ENCODE measurements at regions not wholly inside any gene's neighbourhood (a gene's known extent, or its start where the extent isn't known, plus 50 kb on each side); places are given as distances from the start of the nearest gene placed in this dataset.

DNA sequence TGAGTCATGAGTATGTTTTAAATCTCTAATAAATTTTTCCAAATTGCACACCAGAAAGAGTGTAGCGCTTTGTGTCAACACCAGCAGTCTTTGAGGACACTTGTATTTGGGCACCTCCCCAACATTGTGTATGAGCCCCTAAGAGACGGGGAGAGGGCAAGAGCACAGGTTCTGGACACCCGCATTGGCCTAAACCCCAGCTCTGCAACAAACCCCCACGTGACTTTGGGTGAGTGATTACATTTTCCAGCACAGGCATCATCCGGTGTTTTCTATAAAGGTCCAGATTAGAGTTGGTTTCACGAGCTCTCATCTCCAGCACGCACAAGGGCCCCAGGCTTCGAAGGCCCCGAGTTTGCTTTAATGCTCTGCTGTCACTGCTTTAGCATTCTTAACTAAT lies 66.3 kb upstream of the SLC45A1 start:
- Histone ChIP-seq H3K36me3 (ENCODE audit: control insufficient read depth in 2 of 2, insufficient read depth in 2 of 2, low read length in 1 of 2) (no peaks in the 10 kb centered on the region), H3K4me1 (ENCODE audit: control insufficient read depth in 2 of 2, insufficient read depth in 2 of 2, low read length in 1 of 2) (no peaks in the 10 kb centered on the region), H3K27me3 (ENCODE audit: control insufficient read depth in 1 of 2, insufficient read depth in 2 of 2, low read length in 2 of 2) (no peaks in the 10 kb centered on the region), H3K9me3 (ENCODE audit: control insufficient read depth in 2 of 2, insufficient read depth in 1 of 2, low read depth in 1 of 2, low read length in 1 of 2) (no peaks in the 10 kb centered on the region), H3K27ac (ENCODE audit: low read depth in 2 of 2, low read length in 1 of 2) (no peak overlapping the region), H3K4me3 (ENCODE audit: low read depth in 1 of 2, low read length in 2 of 2) (no peak overlapping the region)
- 88% methylated on average over 9 of the region's 9 CpGs for WGBS, 2 donors

DNA sequence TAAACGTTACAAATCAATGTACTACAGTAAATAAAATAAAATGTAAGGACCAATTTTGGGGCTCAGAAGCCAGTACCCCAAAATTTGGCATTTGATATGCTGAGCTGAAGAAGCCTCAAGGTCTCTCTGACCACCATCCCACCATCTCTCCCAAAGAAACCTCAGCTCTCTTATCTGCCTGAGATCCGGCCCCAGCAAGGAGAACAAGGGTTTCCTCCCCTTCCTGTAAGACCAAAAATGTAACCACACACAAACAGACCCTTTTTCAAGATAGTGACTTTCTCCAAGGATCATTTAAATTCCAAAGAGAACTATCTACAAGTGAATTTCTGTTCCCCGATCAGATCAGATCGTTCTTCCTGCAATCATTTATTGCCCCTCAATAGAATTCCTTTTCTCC lies 68.1 kb upstream of the SLC45A1 start:
- Histone ChIP-seq H3K9me3 (ENCODE audit: control insufficient read depth in 2 of 2, insufficient read depth in 1 of 2, low read depth in 1 of 2, low read length in 1 of 2) (no peaks in the 10 kb centered on the region), H3K27ac (ENCODE audit: low read depth in 2 of 2, low read length in 1 of 2) (no peak overlapping the region), H3K4me3 (ENCODE audit: low read depth in 1 of 2, low read length in 2 of 2) (no peak overlapping the region), H3K4me1 (ENCODE audit: control insufficient read depth in 2 of 2, insufficient read depth in 2 of 2, low read length in 1 of 2) (no peaks in the 10 kb centered on the region), H3K27me3 (ENCODE audit: control insufficient read depth in 1 of 2, insufficient read depth in 2 of 2, low read length in 2 of 2) (no peaks in the 10 kb centered on the region), H3K36me3 (ENCODE audit: control insufficient read depth in 2 of 2, insufficient read depth in 2 of 2, low read length in 1 of 2) (no peaks in the 10 kb centered on the region)
- WGBS, 2 donors = 52 to 68% methylated on average over 4 of the region's 4 CpGs

DNA sequence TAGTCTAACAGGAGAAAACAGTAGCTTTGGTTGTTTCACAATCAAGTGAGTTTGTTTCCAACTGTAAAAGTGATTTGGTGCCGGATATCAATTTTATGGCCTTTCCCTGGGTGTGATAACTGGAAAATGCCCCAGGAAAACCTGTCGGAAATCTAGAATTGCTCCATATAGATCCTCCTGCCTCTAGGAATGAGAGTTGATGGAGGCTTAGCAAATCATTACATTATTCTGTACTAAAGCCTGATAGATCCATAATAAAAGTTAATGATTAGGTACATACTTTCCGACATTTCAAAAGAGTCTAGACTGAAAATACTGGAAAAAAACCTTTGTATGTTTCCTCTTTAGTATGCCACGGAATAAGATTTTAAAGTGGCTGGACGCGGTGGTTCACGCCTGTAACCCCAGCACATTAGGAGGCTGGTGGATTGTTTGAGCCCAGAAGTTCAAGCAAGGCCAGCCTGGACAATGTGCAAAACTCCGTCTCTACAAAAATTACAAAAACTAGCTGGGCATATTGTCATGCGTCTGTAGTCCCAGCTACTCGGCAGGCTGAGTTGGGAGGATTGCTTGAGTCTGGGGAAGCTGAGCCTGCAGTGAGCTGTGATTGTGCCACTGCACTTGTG lies 70.0 kb upstream of the SLC45A1 start:
- Histone ChIP-seq H3K36me3 (ENCODE audit: control insufficient read depth in 2 of 2, insufficient read depth in 2 of 2, low read length in 1 of 2) (no peaks in the 10 kb centered on the region), H3K27me3 (ENCODE audit: control insufficient read depth in 1 of 2, insufficient read depth in 2 of 2, low read length in 2 of 2) (no peaks in the 10 kb centered on the region), H3K27ac (ENCODE audit: low read depth in 2 of 2, low read length in 1 of 2) (no peak overlapping the region), H3K4me1 (ENCODE audit: control insufficient read depth in 2 of 2, insufficient read depth in 2 of 2, low read length in 1 of 2) (no peaks in the 10 kb centered on the region), H3K9me3 (ENCODE audit: control insufficient read depth in 2 of 2, insufficient read depth in 1 of 2, low read depth in 1 of 2, low read length in 1 of 2) (no peaks in the 10 kb centered on the region), H3K4me3 (ENCODE audit: low read depth in 1 of 2, low read length in 2 of 2) (no peak overlapping the region)
- WGBS, 2 donors = 77 to 94% methylated on average over 10 of the region's 10 CpGs

DNA sequence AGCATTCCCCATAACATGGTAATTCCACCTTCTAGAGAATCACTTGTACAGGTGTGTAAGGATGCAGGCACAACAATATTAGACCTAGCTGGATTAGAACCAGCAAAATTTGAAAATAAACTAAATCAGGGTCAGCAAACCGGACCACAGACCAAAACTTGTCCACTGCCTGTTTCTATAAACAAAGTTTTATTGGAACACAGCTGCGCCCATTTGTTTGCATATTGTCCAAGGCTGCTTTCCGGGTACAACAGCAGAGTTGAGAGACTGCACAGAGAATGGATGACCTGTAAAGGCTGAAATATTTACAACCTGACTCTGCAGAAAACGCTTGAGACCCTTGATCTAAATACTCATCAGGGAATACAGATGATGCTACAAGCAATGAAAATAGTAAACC lies 73.6 kb upstream of the SLC45A1 start:
- no peak overlapping the region for H3K4me3 ChIP-seq (ENCODE audit: low read depth in 1 of 2, low read length in 2 of 2)
- H3K4me1 ChIP-seq (ENCODE audit: control insufficient read depth in 2 of 2, insufficient read depth in 2 of 2, low read length in 1 of 2) = no peaks in the 10 kb centered on the region
- H3K9me3 ChIP-seq (ENCODE audit: control insufficient read depth in 2 of 2, insufficient read depth in 1 of 2, low read depth in 1 of 2, low read length in 1 of 2) = no peaks in the 10 kb centered on the region
- H3K27me3 ChIP-seq (ENCODE audit: control insufficient read depth in 1 of 2, insufficient read depth in 2 of 2, low read length in 2 of 2) = no peaks in the 10 kb centered on the region
- no peaks in the 10 kb centered on the region for H3K36me3 ChIP-seq (ENCODE audit: control insufficient read depth in 2 of 2, insufficient read depth in 2 of 2, low read length in 1 of 2)
- 78 to 88% methylated on average over 4 of the region's 4 CpGs for WGBS, 2 donors
- H3K27ac ChIP-seq (ENCODE audit: low read depth in 2 of 2, low read length in 1 of 2) = no peak overlapping the region

DNA sequence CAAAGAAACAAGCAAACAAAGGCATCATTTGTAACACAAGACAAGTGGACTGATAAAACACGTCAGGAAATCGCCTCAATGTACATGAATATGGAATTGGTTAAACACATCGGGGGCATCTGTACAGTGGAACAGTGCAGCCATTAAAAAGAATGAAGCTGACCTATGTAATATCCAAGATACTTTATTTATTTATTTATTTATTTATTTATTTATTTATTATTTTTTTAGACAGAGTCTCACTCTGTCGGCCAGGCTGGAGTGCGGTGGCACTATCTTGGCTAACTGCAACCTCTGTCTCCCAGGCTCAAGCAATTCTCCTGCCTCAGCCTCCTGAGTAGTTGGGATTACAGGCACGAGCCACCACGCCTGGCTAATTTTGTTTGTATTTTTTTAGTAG lies 75.4 kb upstream of the SLC45A1 start:
- H3K36me3 ChIP-seq (ENCODE audit: control insufficient read depth in 2 of 2, insufficient read depth in 2 of 2, low read length in 1 of 2) = no peaks in the 10 kb centered on the region
- H3K4me3 ChIP-seq (ENCODE audit: low read depth in 1 of 2, low read length in 2 of 2) = no peak overlapping the region
- H3K27ac ChIP-seq (ENCODE audit: low read depth in 2 of 2, low read length in 1 of 2) = no peak overlapping the region
- no peaks in the 10 kb centered on the region for H3K9me3 ChIP-seq (ENCODE audit: control insufficient read depth in 2 of 2, insufficient read depth in 1 of 2, low read depth in 1 of 2, low read length in 1 of 2)
- WGBS, 2 donors = 77 to 81% methylated on average over 7 of the region's 7 CpGs
- no peaks in the 10 kb centered on the region for H3K27me3 ChIP-seq (ENCODE audit: control insufficient read depth in 1 of 2, insufficient read depth in 2 of 2, low read length in 2 of 2)
- H3K4me1 ChIP-seq (ENCODE audit: control insufficient read depth in 2 of 2, insufficient read depth in 2 of 2, low read length in 1 of 2) = no peaks in the 10 kb centered on the region

DNA sequence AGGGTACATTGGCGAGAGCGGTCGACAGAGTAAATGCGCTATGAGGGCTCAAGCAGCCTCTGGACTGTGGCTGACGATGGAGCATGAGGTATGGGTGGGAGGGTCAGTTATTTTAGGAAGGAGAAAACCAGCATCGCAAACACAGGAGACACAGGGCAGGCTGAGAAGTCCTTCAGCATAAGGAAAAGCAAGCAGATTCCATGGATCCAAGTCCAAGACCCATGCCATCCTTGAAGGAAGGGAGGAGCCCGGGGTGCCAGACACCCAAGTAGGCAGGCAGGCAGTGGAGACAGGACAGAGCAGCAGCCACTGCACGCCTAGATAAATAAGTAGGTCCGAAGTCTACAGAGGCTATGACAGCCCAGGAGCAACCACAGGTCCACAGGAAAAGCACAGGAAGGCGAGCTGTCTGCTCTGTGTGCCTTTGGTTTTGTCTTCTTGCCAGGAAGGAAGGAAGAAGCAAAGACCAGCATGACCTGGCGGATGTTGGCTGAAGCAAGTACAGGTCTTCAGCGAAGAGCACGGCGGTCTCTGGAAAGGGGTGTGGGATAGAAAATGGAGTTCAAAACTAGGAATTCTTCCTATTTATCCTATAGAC lies 76.4 kb upstream of the SLC45A1 start:
- Histone ChIP-seq H3K27ac (ENCODE audit: low read depth in 2 of 2, low read length in 1 of 2) (no peak overlapping the region), H3K4me3 (ENCODE audit: low read depth in 1 of 2, low read length in 2 of 2) (no peak overlapping the region), H3K36me3 (ENCODE audit: control insufficient read depth in 2 of 2, insufficient read depth in 2 of 2, low read length in 1 of 2) (no peaks in the 10 kb centered on the region), H3K27me3 (ENCODE audit: control insufficient read depth in 1 of 2, insufficient read depth in 2 of 2, low read length in 2 of 2) (no peaks in the 10 kb centered on the region), H3K4me1 (ENCODE audit: control insufficient read depth in 2 of 2, insufficient read depth in 2 of 2, low read length in 1 of 2) (no peaks in the 10 kb centered on the region), H3K9me3 (ENCODE audit: control insufficient read depth in 2 of 2, insufficient read depth in 1 of 2, low read depth in 1 of 2, low read length in 1 of 2) (no peaks in the 10 kb centered on the region)
- WGBS, 2 donors = 80 to 82% methylated on average over 14 of the region's 14 CpGs

DNA sequence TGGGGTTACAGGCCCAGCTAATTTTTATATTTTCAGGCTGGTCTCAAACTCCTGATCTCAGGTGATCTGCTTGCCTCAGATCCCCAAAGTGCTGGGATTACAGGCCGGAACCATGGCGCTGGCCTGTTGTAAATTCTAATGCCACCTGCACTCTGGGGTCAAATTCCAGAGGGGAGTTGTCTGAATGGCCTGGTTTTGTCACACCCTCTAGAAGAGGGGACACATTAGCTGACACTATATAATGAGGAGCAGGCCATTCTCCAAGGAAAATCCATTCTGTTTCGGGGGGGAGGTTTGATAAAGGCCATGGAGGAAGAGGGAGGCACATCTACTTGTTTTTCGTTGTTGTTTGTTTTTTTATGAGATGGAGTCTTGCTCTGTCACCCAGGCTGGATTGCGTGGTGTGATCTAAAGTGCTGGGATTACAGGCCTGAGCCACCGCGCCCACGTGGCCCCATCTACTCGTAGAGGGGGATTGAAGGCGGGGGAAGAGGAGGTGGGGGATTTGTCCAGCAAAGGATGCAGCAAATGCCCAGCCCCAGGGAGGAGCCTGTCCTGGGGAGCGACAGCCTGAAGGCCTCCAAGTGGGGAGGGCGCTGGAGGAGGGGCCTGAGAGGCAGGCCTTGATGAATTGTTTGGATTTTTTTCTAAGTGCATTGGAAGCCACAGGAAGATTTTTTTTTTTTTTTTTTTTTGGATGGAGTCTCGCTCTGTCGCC lies 78.4 kb upstream of the SLC45A1 start:
- Histone ChIP-seq H3K9me3 (ENCODE audit: control insufficient read depth in 2 of 2, insufficient read depth in 1 of 2, low read depth in 1 of 2, low read length in 1 of 2) (no peaks in the 10 kb centered on the region), H3K4me3 (ENCODE audit: low read depth in 1 of 2, low read length in 2 of 2) (no peak overlapping the region), H3K4me1 (ENCODE audit: control insufficient read depth in 2 of 2, insufficient read depth in 2 of 2, low read length in 1 of 2) (no peaks in the 10 kb centered on the region), H3K36me3 (ENCODE audit: control insufficient read depth in 2 of 2, insufficient read depth in 2 of 2, low read length in 1 of 2) (no peaks in the 10 kb centered on the region), H3K27ac (ENCODE audit: low read depth in 2 of 2, low read length in 1 of 2) (peak overlapping the region; percentile 45 to 50), H3K27me3 (ENCODE audit: control insufficient read depth in 1 of 2, insufficient read depth in 2 of 2, low read length in 2 of 2) (no peaks in the 10 kb centered on the region)
- 77% methylated on average over 14 of the region's 14 CpGs for WGBS, 2 donors

DNA sequence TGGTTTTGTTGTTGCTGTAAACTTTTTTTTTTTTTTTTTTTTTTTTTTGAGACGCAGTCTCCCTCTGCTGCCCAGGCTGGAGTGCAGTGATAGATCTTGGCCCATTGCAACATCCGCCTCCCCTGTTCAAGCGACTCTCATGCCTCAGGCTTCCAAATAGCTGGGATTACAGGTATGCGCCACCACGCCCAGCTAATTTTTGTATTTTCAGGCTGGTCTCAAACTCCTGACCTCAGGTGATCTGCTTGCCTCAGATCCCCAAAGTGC lies 78.9 kb upstream of the SLC45A1 start:
- H3K36me3 ChIP-seq (ENCODE audit: control insufficient read depth in 2 of 2, insufficient read depth in 2 of 2, low read length in 1 of 2) = no peaks in the 10 kb centered on the region
- H3K4me1 ChIP-seq (ENCODE audit: control insufficient read depth in 2 of 2, insufficient read depth in 2 of 2, low read length in 1 of 2) = no peaks in the 10 kb centered on the region
- no peaks in the 10 kb centered on the region for H3K27me3 ChIP-seq (ENCODE audit: control insufficient read depth in 1 of 2, insufficient read depth in 2 of 2, low read length in 2 of 2)
- no peak overlapping the region for H3K4me3 ChIP-seq (ENCODE audit: low read depth in 1 of 2, low read length in 2 of 2)
- H3K27ac ChIP-seq (ENCODE audit: low read depth in 2 of 2, low read length in 1 of 2) = peak overlapping the region; percentile 45 to 50
- WGBS, 2 donors = 38 to 42% methylated on average over 5 of the region's 5 CpGs
- no peaks in the 10 kb centered on the region for H3K9me3 ChIP-seq (ENCODE audit: control insufficient read depth in 2 of 2, insufficient read depth in 1 of 2, low read depth in 1 of 2, low read length in 1 of 2)

DNA sequence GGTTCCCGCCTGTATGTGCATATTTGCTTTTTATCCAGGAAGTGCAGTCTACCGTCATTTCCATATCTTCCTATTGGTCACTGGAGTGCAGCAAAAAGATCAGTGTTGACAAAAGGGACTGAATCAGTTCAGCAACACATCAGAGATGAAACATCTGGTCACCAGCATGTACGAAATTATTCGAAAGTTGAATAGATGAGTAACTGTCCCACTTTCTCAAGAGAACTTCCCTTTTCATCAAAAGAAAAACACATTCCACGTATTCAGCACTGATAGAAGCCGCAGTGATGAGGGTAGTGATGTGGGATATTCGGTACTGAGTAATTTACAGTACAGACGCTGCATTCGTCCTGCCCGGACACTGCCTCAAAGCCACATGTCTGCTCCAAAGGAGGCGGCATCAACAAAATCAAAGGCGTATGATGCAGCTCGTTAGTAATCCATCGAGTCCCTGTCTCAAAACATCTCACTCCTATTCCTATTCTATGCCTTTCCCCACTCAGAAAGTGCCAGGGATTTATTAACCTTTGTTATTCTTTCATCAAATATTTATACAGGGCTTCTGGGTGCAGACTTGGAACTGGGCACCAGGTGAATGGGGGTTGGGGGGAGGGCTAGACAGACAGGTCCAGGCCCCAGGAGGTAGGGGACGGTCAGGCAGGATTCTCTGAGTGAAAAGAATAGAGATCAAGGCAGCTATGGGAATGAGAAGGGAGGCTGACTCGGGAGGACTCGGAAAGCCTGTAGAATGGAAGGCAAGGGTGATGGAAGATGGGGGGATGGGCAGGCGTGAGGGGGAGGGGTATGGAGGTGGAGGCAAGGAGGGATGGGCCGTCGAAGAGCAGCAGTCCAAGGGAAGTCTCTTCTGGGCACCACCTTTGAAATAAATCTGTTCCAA lies 79.5 kb upstream of the SLC45A1 start:
- Histone ChIP-seq H3K27me3 (ENCODE audit: control insufficient read depth in 1 of 2, insufficient read depth in 2 of 2, low read length in 2 of 2) (no peaks in the 10 kb centered on the region), H3K4me3 (ENCODE audit: low read depth in 1 of 2, low read length in 2 of 2) (no peak overlapping the region), H3K27ac (ENCODE audit: low read depth in 2 of 2, low read length in 1 of 2) (peak overlapping the region; percentile 61 to 72), H3K36me3 (ENCODE audit: control insufficient read depth in 2 of 2, insufficient read depth in 2 of 2, low read length in 1 of 2) (no peaks in the 10 kb centered on the region), H3K4me1 (ENCODE audit: control insufficient read depth in 2 of 2, insufficient read depth in 2 of 2, low read length in 1 of 2) (no peaks in the 10 kb centered on the region), H3K9me3 (ENCODE audit: control insufficient read depth in 2 of 2, insufficient read depth in 1 of 2, low read depth in 1 of 2, low read length in 1 of 2) (no peaks in the 10 kb centered on the region)
- WGBS, 2 donors = 57 to 63% methylated on average over 20 of the region's 20 CpGs
